Activated T-cell treated with anti-CD3 and anti-CD28 coated beads, Interleukin-2, amount 50 U/mL, for 72 hours (primary cell): ENCODE measurements at regions not wholly inside any gene's neighbourhood (a gene's known extent, or its start where the extent isn't known, plus 50 kb on each side); places are given as distances from the start of the nearest gene placed in this dataset.
"Not testable (repeated sequence)": the region's sequence is repeated elsewhere in the genome, so short reads cannot be mapped to it uniquely, and the experiment has no call there.

ENCODE experiments used
- ATAC-seq, 2 donors: fragments of 150-1000 bp; cut with Tn5 transposase; replicated peaks in 1 of 2; 2 replicates each; pipeline ENCODE4 v1.10.0; 2021; ENCODE audit warnings: moderate library complexity in 2 of 2, mild to moderate bottlenecking in 1 of 2
- DNase-seq, 2 donors: peaks; one replicate each; pipeline ENCODE4 v3.0.0; 2021 to 2022; ENCODE audit warnings: mixed read lengths in 1 of 2
- H3K27ac Mint-ChIP-seq: one replicate; pipeline ENCODE4 v1.8.0; 2022; ENCODE audit warnings: mild to moderate bottlenecking, moderate library complexity, mixed read lengths
- H3K27me3 Mint-ChIP-seq: one replicate; pipeline ENCODE4 v1.8.0; 2022; ENCODE audit warnings: low read depth, mixed read lengths
- H3K36me3 Mint-ChIP-seq, 2 donors: one replicate each; pipeline ENCODE4 v1.8.0; 2022; ENCODE audit warnings: mixed read lengths in 2 of 2, mild to moderate bottlenecking in 1 of 2; ENCODE audit not compliant: insufficient read depth in 2 of 2
- H3K4me1 Mint-ChIP-seq: one replicate; pipeline ENCODE4 v1.8.0; 2022; ENCODE audit warnings: low read depth, mixed read lengths
- H3K4me3 Mint-ChIP-seq, 2 donors: one replicate each; pipeline ENCODE4 v1.8.0; 2022; ENCODE audit warnings: mild to moderate bottlenecking in 2 of 2, mixed read lengths in 2 of 2, moderate library complexity in 2 of 2
- H3K9me3 Mint-ChIP-seq, 2 donors: one replicate each; pipeline ENCODE4 v1.8.0; 2022; ENCODE audit warnings: mixed read lengths in 2 of 2

DNA sequence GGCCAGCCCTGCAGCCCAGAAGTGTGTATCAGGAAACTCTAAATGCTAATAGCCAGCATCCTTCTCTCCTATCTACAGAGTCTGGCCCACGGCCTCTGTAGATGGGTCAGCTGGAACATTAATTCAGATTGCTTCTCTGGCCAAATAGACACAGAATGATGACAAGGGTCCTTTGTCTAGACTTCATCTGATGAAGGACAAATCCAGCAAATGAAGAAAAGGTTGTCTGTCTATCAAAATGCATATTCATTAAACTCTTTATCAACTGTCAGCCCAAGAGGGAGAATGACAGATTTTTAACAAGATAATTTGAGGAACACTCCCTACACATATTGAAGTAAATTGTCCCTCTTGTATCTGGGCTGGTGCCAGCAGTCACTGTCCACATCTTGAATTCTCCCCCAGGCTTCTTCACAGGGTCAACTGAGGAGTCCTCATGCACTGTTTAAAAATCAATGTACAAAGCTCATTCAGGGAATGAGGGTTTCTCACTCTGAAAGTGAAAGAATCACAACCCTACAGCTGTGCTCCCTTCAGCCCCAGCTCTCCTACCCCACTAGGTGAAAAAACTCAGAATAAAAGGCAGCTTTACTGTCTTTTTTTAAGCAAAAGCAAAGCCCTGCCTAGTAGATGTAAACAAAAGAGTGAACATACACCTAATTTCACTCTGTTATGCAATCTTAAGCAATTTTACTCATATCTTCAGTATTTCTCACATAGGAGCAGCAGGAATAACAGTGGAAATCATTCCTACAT lies 507.7 kb downstream of the IGSF11 start:
- Mint-ChIP-seq H3K27me3 (no peaks in the 10 kb centered on the region), H3K36me3 (no peaks in the 10 kb centered on the region), H3K4me1 (no peaks in the 10 kb centered on the region), H3K27ac (no peak overlapping the region), H3K4me3 (no peak overlapping the region), H3K9me3 (peaks cover 0 to 7% of the 10 kb centered on the region in 2 donors)
- DNase-seq (no peak), ATAC-seq (no peak)

DNA sequence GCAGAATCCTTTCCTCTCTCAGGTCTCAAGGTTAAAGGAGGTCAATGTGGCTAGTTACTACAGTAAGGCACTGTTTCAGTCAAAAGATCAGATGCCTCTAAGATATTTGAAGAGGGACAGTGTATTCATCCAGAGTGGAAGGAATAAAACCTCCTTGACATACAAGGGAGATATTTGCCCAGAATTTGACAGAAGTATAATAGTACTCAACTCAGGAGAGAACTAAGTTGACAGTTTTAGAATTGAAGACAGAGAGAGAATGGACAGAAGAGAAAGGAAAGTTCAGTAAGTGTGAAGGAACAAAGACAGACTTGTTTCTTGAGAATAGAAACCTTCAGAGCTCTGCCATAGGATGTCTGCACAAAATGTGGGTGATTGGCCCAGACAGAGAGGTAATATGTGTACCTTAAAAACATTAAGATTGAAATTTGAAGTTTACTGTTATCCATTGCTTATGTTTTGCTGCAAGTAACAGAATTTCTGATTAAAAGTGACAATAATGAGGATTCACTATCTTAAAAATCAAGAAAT lies 507.1 kb downstream of the IGSF11 start:
- Mint-ChIP-seq H3K4me1 (no peaks in the 10 kb centered on the region), H3K4me3 (no peak overlapping the region), H3K27me3 (no peaks in the 10 kb centered on the region), H3K36me3 (no peaks in the 10 kb centered on the region), H3K27ac (no peak overlapping the region), H3K9me3 (peaks cover 0 to 7% of the 10 kb centered on the region in 2 donors)
- ATAC-seq (no peak), DNase-seq (no peak)

DNA sequence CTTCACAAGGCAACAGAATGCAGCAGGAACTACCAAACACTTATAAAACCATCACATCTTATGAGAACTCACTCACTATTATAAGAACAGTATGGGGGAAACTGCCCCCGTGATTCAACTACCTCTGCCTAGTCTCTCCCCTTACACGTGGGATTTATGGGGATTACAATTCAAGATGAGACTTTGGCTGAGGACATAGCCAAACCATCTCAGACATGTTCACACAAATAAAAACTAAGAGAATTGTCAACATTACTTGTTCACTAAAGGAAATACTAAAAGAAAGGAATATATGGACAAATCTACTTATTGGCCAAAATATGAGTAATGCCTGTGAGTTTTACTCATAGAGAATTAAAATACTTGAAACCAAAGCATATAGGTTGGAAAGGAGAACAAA lies 505.1 kb downstream of the IGSF11 start:
- ATAC-seq, result no peak
- Mint-ChIP-seq H3K27ac (no peak overlapping the region), H3K36me3 (no peaks in the 10 kb centered on the region), H3K27me3 (no peaks in the 10 kb centered on the region), H3K9me3 (peaks cover 0 to 4% of the 10 kb centered on the region in 2 donors), H3K4me3 (no peak overlapping the region), H3K4me1 (no peaks in the 10 kb centered on the region)
- DNase-seq, result no peak

DNA sequence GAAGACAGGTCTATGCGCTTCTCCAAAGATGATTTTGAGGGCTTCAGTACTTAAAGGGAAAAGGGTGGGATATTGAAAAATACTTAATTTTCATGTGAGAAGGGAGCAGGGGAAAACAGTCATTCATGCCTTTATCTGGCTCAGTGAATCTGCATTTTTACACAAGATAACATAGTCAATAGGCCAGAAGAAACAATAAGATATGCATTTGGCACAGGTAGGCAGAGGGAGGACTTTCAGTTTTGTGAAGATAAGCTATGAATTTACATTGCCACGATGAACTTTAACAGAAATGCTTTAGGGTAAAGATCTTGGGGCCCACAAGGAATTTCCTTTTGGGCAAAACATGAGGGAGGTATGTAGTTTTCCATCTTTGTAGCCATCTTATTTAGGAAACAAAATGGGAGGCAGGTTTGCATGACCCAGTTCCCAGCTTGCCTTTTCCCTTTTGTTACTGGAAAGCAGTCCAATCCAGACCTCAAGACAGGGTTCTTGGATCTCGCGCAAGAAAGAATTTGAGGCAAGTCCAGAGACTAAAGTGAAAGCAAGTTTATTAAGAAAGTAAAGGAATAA lies 504.2 kb downstream of the IGSF11 start:
- Mint-ChIP-seq H3K4me3 (no peak overlapping the region), H3K27me3 (no peaks in the 10 kb centered on the region), H3K27ac (no peak overlapping the region), H3K36me3 (no peaks in the 10 kb centered on the region), H3K4me1 (no peaks in the 10 kb centered on the region), H3K9me3 (peaks cover 0 to 4% of the 10 kb centered on the region in 2 donors)
- ATAC-seq (no peak), DNase-seq (no peak)

DNA sequence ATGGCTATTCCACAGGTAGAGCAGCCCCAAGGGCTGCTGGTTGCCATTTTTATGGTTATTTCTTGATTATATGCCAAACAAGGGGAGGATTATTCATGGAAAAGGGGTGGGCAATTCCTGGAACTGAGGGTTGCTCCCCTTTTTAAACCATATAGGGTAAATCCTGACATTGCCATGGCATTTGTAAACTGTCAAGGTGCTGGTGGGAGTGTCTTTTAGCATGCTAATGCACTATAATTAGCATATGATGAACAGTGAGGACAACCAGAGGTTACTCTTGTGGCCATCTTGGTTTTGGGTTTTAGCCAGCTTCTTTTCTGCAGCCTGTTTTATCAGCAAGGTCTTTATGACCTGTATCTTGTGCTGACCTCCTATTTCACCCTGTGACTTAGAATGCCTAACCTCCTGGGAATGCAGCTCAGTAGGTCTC lies 503.7 kb downstream of the IGSF11 start:
- not testable (repeated sequence) for H3K27ac Mint-ChIP-seq, H3K4me3 Mint-ChIP-seq, H3K27me3 Mint-ChIP-seq, H3K36me3 Mint-ChIP-seq, H3K4me1 Mint-ChIP-seq, ATAC-seq, H3K9me3 Mint-ChIP-seq, DNase-seq

DNA sequence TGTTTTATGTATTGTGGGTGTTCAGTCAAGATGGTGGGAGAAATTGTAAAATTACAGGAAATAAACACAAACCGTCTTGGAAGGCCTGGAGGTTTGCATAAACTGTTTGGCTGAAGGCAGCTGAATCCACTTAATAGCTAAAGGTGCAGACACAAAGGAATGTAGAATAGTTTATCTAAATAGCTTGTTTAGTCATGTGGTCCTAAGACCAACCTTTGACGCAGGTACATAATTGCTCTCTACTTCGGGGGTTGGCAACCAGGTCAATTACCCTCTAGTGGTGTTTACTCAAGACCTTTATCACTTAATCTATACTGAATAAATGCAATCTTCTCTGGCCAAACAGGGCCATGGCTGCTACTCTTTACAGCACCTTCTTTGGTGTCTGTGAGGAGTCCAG lies 502.8 kb downstream of the IGSF11 start:
- Mint-ChIP-seq H3K36me3 (no peaks in the 10 kb centered on the region), H3K4me1 (no peaks in the 10 kb centered on the region), H3K9me3 (peaks cover 0 to under 1% of the 10 kb centered on the region in 2 donors), H3K27ac (no peak overlapping the region), H3K27me3 (no peaks in the 10 kb centered on the region), H3K4me3 (no peak overlapping the region)
- ATAC-seq (no peak), DNase-seq (no peak)

DNA sequence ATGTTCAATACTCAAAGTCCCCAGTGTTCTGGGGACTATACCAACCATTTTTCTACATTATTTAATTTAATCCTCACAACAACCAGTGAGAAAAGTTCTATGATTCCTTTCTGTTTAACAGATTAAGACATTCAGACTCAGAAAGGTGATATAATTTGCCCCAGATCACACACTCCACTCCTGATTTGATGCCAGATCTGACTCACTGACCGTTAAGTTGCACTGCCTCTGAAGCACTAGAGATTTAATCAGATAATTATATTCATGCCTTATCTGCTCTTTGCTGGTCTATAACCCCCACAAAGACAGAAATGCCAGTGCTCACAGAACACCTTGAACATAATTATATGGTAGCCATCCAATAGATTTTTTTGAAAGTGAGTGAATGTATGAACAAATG lies 501.0 kb downstream of the IGSF11 start:
- ATAC-seq (no peak), DNase-seq (no peak)
- H3K27me3 Mint-ChIP-seq, result no peaks in the 10 kb centered on the region
- H3K27ac Mint-ChIP-seq, result no peak overlapping the region
- H3K36me3 Mint-ChIP-seq, result no peaks in the 10 kb centered on the region
- H3K9me3 Mint-ChIP-seq, result peaks cover 0 to 4% of the 10 kb centered on the region in 2 donors
- H3K4me1 Mint-ChIP-seq, result no peaks in the 10 kb centered on the region
- H3K4me3 Mint-ChIP-seq, result no peak overlapping the region

DNA sequence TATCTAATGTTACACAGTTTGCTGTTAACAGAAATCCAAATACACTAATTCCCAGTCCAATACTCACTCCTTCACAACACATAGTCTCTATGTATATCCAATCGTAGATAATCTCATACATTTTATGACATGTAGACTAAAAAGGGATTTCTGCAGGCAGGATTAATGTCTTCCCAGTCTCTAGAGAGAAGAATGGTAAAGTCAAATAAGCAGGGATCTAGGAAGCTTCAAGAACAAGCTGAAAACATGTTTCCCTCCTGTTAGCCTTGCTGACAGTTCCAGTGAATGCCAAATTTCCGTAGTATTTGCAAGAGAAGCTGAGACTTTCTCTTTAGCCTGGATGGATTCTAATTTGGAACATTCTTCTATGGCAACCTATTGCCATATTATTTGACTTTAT lies 500.1 kb downstream of the IGSF11 start:
- DNase-seq (no peak), ATAC-seq (no peak)
- H3K4me3 Mint-ChIP-seq, result no peak overlapping the region
- no peak overlapping the region for H3K27ac Mint-ChIP-seq
- H3K4me1 Mint-ChIP-seq, result no peaks in the 10 kb centered on the region
- no peaks in the 10 kb centered on the region for H3K27me3 Mint-ChIP-seq
- H3K36me3 Mint-ChIP-seq, result no peaks in the 10 kb centered on the region
- peaks cover 0 to 4% of the 10 kb centered on the region in 2 donors for H3K9me3 Mint-ChIP-seq

DNA sequence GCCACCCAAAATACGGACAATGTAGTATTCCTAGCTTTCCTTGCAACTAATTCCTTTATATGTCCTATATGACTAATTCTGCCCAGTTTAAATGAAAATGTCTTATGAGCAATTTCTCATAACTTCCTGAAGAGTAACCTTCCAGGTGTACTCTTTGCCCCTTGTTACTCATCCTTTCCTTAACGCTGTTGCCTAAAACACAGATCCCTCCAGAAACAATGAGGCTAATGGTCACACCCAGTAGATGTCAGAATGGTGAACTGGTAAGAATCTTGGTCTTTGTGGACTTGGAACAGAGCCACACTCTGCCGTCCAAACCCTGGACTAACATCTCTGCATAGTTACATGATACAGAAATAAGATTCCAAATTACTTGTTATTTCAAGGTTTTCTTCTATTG lies 497.9 kb downstream of the IGSF11 start:
- H3K36me3 Mint-ChIP-seq, result no peaks in the 10 kb centered on the region
- no peaks in the 10 kb centered on the region for H3K4me1 Mint-ChIP-seq
- H3K4me3 Mint-ChIP-seq, result no peak overlapping the region
- no peak for DNase-seq
- H3K9me3 Mint-ChIP-seq, result peaks cover 0 to 4% of the 10 kb centered on the region in 2 donors
- ATAC-seq, result no peak
- H3K27ac Mint-ChIP-seq, result no peak overlapping the region
- H3K27me3 Mint-ChIP-seq, result no peaks in the 10 kb centered on the region

DNA sequence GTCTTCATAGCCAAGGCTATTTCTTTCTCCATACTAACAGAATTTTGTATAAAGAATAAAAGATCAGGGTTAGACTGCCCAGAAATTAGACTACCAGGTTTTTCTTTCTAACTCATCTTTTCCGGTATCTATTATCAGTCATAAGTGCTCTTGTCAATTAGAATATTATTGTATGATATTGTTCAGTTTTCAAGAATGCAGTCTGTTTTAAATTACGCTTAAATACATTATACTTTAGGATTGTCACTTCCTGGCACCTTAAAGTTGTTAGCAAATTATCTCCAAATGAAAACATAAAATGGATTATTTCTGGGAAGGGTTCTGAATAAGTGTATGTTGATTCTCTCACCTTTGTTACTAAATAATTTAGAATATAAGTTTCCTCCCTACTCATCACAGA lies 497.2 kb downstream of the IGSF11 start:
- no peaks in the 10 kb centered on the region for H3K27me3 Mint-ChIP-seq
- H3K36me3 Mint-ChIP-seq, result no peaks in the 10 kb centered on the region
- peaks cover 2 to 4% of the 10 kb centered on the region in 2 donors for H3K9me3 Mint-ChIP-seq
- no peak for ATAC-seq
- H3K4me3 Mint-ChIP-seq, result no peak overlapping the region
- DNase-seq, result no peak
- H3K4me1 Mint-ChIP-seq, result no peaks in the 10 kb centered on the region
- H3K27ac Mint-ChIP-seq, result no peak overlapping the region

DNA sequence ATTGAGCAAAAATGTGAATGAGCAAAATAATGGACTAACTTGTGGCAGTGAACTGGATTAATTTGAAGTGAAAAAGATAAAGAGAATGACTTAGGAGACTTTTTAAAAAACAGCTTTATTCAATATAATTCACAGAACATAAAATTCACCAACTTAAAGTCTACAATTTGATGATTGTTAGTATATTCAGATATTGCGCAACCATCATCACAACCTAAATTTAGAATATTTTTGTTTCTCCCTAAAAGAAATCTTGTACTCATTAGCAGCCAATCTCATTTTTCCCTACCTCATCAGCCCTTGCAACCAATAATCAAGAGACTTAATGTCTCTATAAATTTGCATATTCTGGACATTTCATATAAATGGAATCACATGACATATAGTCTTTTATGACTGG lies 496.5 kb downstream of the IGSF11 start:
- Mint-ChIP-seq H3K27me3 (no peaks in the 10 kb centered on the region), H3K4me3 (no peak overlapping the region), H3K36me3 (no peaks in the 10 kb centered on the region), H3K9me3 (peaks cover 2 to 4% of the 10 kb centered on the region in 2 donors), H3K4me1 (no peaks in the 10 kb centered on the region), H3K27ac (no peak overlapping the region)
- ATAC-seq (no peak), DNase-seq (no peak)

DNA sequence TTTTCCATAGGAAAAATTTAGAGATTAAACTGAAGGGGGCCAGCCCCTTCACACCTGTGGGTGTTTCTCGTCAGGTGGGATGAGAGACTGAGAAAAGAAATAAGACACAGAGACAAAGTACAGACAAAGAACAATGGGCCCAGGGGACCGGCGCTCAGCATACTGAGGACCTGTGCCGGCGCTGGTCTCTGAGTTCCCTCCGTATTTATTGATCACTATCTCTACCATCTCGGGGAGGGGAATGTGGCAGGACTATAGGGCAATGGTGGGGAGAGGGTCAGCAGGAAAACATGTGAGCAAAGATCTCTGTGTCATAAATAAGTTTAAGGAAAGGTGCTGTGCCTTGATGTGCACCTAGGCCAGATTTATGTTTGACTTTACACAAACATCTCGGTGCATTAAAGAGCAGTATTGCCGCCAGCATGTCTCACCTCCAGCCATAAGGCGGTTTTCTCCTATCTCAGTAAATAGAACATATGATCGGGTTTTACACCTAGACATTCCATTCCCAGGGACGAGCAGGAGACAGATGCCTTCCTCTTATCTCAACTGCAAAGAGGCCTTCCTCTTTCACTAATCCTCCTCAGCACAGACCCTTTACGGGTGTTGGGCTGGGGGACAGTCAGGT lies 494.7 kb downstream of the IGSF11 start:
- H3K9me3 Mint-ChIP-seq, H3K27me3 Mint-ChIP-seq, H3K4me3 Mint-ChIP-seq, H3K27ac Mint-ChIP-seq, ATAC-seq, H3K36me3 Mint-ChIP-seq, DNase-seq, H3K4me1 Mint-ChIP-seq: not testable (repeated sequence)

DNA sequence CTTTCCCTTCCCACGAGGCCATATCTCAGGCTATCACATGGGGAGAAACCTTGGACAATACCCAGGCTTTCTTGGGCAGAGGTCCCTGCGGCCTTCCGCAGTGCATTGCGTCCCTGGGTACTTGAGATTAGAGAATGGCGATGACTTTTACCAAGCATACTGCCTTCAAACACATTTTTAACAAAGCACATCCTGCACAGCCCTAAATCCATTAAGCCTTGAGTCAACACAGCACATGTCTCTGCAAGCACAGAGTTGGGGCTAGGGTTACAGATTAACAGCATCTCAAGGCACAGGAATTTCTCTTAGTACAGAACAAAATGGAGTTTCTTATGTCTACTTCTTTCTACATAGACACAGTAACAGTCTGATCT lies 494.2 kb downstream of the IGSF11 start:
- not testable (repeated sequence) for H3K4me1 Mint-ChIP-seq, H3K27me3 Mint-ChIP-seq, ATAC-seq, DNase-seq, H3K36me3 Mint-ChIP-seq, H3K27ac Mint-ChIP-seq, H3K4me3 Mint-ChIP-seq, H3K9me3 Mint-ChIP-seq
